HL-60 (cell line): ENCODE measurements at regions not wholly inside any gene's neighbourhood (a gene's known extent, or its start where the extent isn't known, plus 50 kb on each side); places are given as distances from the start of the nearest gene placed in this dataset.

Experiments used
- DNase-seq, 2 experiments: peaks; one replicate each; pipeline ENCODE4 v3.0.0-alpha.2; 2010 to 2020; ENCODE audit warnings: low read depth in 1 of 2, low spot score in 1 of 2
- H3K27ac ChIP-seq: fragments of 250-450 bp; sonication (Bioruptor Pico); replicated peaks from 2 replicates; pipeline ENCODE4 v1.5.1; 2020; ENCODE audit warnings: mild to moderate bottlenecking, moderate library complexity
- H3K27me3 ChIP-seq: fragments of 250-450 bp; sonication (Bioruptor Pico); 2 replicates; pipeline ENCODE4 v1.5.1; 2021; ENCODE audit warnings: mild to moderate bottlenecking, moderate library complexity; ENCODE audit not compliant: insufficient read depth, poor library complexity, severe bottlenecking
- H3K4me3 ChIP-seq: replicated peaks from 2 replicates; pipeline ENCODE4 v1.5.1; 2011; ENCODE audit warnings: mild to moderate bottlenecking, control low read depth, low read length; ENCODE audit not compliant: insufficient read depth
- CTCF ChIP-seq: IDR thresholded peaks from one replicate; pipeline ENCODE4 v1.5.1; 2011; ENCODE audit warnings: low read length, control low read depth, inconsistent platforms; ENCODE audit not compliant: insufficient read depth
- GABPA ChIP-seq: IDR thresholded peaks from 2 replicates; pipeline ENCODE4 v1.6.1; 2012; ENCODE audit warnings: low read depth
- POLR2AphosphoS5 ChIP-seq: IDR thresholded peaks from 2 replicates; pipeline ENCODE4 v1.6.1; 2012; ENCODE audit warnings: low read depth
- REST ChIP-seq: IDR thresholded peaks from 2 replicates; pipeline ENCODE4 v1.6.1; 2012; ENCODE audit warnings: low read depth; ENCODE audit not compliant: insufficient replicate concordance
- SPI1 ChIP-seq: IDR thresholded peaks from 2 replicates; pipeline ENCODE4 v1.6.1; 2012; ENCODE audit warnings: low read depth, mild to moderate bottlenecking, borderline replicate concordance

DNA sequence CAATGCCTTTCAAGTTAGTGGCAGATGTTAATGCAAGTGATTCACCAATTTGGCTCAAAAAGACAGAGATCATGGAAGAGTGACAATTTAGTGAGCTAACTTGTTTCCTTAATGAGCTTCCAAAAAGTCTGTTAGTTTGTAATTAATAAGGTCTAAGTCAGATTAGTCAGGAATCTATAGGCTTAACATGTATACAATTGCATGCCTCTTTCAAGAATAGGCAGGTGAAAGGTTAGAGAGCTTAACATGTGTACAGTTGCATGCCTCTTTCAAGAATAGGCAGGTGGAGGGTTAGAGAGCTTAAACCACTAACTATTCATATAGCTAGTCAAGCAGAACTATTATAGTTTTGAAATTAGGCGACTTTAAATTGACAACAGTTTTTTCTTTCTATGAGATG, 663.8 kb downstream of the C12orf50 start:
- TF ChIP-seq POLR2AphosphoS5 = no peak
- TF ChIP-seq REST = no peak
- TF ChIP-seq GABPA = no peak
- TF ChIP-seq SPI1 = no peak
- no peak for TF ChIP-seq CTCF
- Histone ChIP-seq H3K27ac (no peak overlapping the region), H3K4me3 (no peak overlapping the region), H3K27me3 (no peaks in the 10 kb centered on the region)
- no peak for DNase-seq

DNA sequence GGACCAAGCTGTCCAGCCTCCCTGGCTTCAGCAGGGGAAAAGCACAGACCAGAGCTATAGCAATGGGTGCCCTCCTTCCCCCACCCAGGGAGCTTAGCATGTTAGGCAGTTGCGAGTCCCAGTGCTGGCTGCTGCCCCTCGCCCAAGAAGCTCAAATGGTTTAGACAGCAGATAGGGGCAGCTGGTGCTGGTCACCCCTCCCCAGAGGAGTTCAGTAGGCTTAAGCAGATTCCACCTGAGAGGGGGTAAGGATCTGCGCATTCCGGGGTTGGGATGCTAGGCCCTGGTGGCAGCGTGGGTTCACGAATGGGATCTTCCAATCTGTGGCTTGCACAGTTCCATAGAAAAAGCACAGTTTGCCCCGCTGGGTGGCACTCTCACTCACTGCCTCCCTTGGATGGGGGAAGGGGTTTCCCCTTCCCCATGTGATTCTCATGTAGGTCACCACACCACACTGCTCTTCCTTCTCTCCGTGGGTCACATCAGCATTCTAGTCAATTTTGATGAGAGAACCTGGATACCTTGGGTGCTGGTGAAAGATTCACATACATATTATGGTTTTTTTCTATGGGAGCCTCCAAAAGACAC, 665.6 kb downstream of the C12orf50 start:
- Histone ChIP-seq H3K27me3 (no peaks in the 10 kb centered on the region), H3K4me3 (no peak overlapping the region), H3K27ac (no peak overlapping the region)
- DNase-seq = no peak
- TF ChIP-seq CTCF (no peak), GABPA (no peak), POLR2AphosphoS5 (no peak), REST (no peak), SPI1 (no peak)

DNA sequence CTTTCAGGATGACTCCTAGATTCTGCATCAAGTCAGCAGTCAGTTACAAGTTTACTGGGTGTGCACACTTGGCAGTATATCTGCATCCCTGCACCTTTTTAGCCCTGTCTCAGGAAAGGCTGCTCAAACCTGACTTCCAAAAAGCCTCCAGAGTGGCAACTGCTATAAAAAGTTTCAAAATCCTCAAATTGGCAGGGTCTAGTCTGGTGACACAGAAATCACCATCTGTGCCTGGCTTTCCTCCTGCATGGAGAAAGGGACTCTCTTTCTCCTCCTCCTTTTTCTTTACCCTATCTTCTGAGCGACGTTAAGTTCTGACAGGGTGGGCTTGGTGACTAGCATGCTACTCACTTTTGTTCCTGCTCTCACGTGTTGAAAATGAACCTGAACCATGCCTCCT, 679.5 kb downstream of the C12orf50 start:
- no peak for TF ChIP-seq POLR2AphosphoS5
- TF ChIP-seq REST = no peak
- TF ChIP-seq GABPA = no peak
- TF ChIP-seq CTCF = no peak
- TF ChIP-seq SPI1 = no peak
- Histone ChIP-seq H3K27ac (no peak overlapping the region), H3K4me3 (no peak overlapping the region), H3K27me3 (no peaks in the 10 kb centered on the region)
- DNase-seq = no peak
